ENCODE measurements at regions not wholly inside any gene's neighbourhood (a gene's known extent, or its start where the extent isn't known, plus 50 kb on each side); places are given as distances from the start of the nearest gene placed in this dataset.
"Not testable (repeated sequence)": the region's sequence is repeated elsewhere in the genome, so short reads cannot be mapped to it uniquely, and the experiment has no call there.

DNA sequence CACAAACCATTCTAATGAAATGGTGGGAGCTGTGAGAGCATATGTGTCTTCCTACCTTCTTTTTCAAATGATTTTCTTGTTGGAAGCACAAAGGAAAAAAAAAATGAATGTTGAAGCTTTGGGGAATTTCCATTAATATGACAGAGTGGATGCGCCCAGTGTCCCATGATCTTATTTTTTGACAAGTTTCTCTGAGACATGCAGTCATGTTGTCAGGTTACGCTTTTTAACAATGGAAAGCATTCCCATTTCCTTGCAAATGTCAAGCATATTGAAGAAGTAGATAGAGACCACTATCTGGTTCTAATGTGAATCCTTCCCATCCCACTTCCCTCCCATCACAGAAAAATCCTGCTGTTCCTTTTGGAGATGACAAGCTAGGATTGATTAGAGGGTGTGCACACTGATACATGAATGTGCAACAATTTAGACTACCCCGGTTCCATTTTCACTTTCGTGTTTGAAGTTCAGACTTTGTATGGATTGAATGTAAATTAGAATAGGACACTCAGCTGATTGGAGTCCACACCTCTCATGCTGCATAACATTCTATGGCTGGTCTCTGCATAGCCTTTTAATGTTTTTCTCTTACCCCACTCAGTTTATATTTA is 919.4 kb downstream of the TLE4 start:
- TF ChIP-seq, protein P1, sequence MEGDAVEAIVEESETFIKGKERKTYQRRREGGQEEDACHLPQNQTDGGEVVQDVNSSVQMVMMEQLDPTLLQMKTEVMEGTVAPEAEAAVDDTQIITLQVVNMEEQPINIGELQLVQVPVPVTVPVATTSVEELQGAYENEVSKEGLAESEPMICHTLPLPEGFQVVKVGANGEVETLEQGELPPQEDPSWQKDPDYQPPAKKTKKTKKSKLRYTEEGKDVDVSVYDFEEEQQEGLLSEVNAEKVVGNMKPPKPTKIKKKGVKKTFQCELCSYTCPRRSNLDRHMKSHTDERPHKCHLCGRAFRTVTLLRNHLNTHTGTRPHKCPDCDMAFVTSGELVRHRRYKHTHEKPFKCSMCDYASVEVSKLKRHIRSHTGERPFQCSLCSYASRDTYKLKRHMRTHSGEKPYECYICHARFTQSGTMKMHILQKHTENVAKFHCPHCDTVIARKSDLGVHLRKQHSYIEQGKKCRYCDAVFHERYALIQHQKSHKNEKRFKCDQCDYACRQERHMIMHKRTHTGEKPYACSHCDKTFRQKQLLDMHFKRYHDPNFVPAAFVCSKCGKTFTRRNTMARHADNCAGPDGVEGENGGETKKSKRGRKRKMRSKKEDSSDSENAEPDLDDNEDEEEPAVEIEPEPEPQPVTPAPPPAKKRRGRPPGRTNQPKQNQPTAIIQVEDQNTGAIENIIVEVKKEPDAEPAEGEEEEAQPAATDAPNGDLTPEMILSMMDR (IDR thresholded peaks at IDR 0.05) = no peak
- TF ChIP-seq POLR2A (IDR thresholded peaks at IDR 0.05) (no peak), EP300 (IDR thresholded peaks at IDR 0.05) (no peak)
- Histone ChIP-seq H3K27me3 (no peaks in the 10 kb centered on the region), H3K9me3 (no peaks in the 10 kb centered on the region), H3K27ac (no peak overlapping the region), H3K4me1 (ENCODE audit: insufficient read depth) (no peaks in the 10 kb centered on the region), H3K36me3 (no peaks in the 10 kb centered on the region), H3K4me3 (no peak overlapping the region)
- no peak for DNase-seq
- 89 to 93% (median 93%) methylated on average over 4 of the region's 4 CpGs for WGBS, 3 donors
- intact Hi-C loops (cut with DNase I) = no loop called here

DNA sequence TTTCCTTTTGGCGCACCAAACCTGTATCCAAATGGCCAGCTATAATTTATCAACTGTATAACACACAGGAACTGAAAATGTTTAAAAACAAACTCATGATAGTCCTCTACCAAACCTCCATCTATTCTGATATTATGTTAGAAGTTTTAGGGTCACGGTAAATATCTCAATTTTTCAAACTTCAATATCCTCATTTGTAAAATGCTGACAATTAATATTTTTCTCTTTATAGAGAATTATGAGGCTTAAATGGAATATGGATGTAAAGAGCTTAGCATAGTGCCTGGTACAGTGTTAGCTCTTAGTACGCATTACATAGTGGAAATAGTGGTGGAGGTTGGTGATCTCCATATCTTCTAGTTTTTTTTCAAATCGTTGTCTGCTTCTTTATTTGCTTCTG is 917.6 kb downstream of the TLE4 start:
- Histone ChIP-seq H3K4me3 (no peak overlapping the region), H3K36me3 (no peaks in the 10 kb centered on the region), H3K4me1 (ENCODE audit: insufficient read depth) (no peaks in the 10 kb centered on the region), H3K27ac (no peak overlapping the region), H3K27me3 (no peaks in the 10 kb centered on the region), H3K9me3 (no peaks in the 10 kb centered on the region)
- intact Hi-C loops (cut with DNase I) = no loop called here
- TF ChIP-seq EP300 (IDR thresholded peaks at IDR 0.05) = no peak
- TF ChIP-seq, protein P1 (IDR thresholded peaks at IDR 0.05) = no peak
- 95 to 96% (median 96%) methylated on average over 4 of the region's 4 CpGs for WGBS, 3 donors
- DNase-seq = no peak

DNA sequence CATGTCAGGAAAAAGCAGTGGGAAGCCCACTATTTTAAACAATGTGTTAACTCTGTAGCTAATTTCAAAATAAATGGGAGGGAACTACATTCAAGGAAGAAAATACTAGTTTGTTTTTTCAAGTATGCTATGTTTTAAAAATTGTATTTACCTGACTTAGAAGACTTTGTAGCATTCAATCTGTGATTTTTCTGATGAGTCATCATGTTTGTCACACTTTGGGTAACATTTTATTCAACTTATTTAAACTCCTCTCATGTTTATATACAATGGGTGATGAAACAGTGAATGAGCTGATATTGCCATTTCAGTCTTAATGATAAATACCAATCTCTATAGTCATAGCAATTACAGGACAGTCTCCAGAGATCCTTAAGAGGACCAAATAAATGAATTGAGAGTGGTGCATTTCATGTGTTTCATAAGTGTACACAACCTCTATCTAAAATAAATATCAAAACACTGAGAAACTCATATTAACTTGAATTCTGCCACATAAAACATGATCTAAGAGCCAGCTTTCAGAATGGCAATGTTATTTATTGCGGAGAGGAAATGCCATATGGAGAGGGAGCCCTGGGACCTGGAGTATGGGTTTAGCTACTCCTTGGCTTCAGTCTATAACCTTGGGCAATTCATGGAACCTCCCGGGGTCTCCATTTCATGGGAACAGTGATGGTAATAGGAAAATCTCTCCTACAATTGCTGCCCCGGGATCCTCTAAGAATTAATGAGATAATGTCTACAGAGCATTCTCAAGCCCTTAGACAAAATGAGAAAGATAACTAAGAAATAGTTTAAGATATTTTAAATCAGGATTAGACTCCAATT is 913.9 kb downstream of the TLE4 start:
- intact Hi-C loops (cut with DNase I) = no loop called here
- Histone ChIP-seq H3K27me3 (no peaks in the 10 kb centered on the region), H3K36me3 (no peaks in the 10 kb centered on the region), H3K9me3 (no peaks in the 10 kb centered on the region), H3K27ac (no peak overlapping the region), H3K4me1 (ENCODE audit: insufficient read depth) (no peaks in the 10 kb centered on the region), H3K4me3 (no peak overlapping the region)
- no peak for DNase-seq
- 87 to 93% (median 92%) methylated on average over 3 of the region's 3 CpGs for WGBS, 3 donors
- TF ChIP-seq, protein P1 (IDR thresholded peaks at IDR 0.05) = no peak

DNA sequence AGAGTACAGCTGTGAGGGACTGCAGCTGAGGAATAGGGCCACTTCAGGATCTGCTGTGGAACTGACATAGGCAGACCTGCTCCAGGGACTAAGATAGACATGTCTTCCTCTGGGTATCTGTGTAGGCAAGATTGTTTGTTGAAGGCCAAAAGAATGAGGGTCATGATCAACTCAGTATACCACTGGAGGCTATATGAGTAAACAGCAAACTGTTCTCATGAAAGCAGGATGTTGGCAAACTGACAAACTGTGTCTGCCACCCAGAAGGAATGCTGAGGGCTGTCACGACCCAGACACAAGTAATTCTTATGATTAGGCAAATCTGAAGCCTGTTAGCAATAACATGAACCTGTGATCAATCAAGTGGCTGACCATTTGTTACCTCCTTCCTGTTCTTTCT is 910.5 kb downstream of the TLE4 start:
- DNase-seq; H3K36me3 ChIP-seq; H3K27me3 ChIP-seq; H3K4me1 ChIP-seq (ENCODE audit: insufficient read depth); H3K9me3 ChIP-seq; intact Hi-C loops (cut with DNase I); H3K4me3 ChIP-seq; H3K27ac ChIP-seq: not testable (repeated sequence)
- WGBS, 3 donors = 39 to 55% (median 44%) methylated on average over 1 of the region's 1 CpG

DNA sequence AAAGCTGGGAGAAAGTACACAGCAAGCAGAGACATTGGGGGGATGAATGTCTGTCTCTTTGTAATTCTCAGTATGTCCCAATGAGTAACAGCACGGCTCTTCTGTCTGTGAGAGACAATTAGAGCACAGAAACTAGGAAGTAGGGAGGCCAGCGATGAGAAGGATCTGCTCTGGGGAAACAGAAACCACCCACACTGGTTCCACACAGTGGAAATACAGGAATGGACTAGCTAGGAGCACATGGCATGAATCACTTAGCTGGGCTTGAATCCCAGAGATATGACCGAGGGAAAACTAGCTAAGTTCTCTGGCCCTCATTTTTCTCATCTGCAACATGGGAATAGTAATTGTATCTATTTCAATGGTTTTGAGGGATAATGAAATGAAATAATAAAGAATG is 895.9 kb downstream of the TLE4 start:
- Histone ChIP-seq H3K27ac (no peak overlapping the region), H3K4me3 (no peak overlapping the region), H3K9me3 (no peaks in the 10 kb centered on the region), H3K36me3 (no peaks in the 10 kb centered on the region), H3K27me3 (no peaks in the 10 kb centered on the region), H3K4me1 (ENCODE audit: insufficient read depth) (no peaks in the 10 kb centered on the region)
- TF ChIP-seq, protein P1 (IDR thresholded peaks at IDR 0.05) = no peak
- TF ChIP-seq POLR2A (IDR thresholded peaks at IDR 0.05) (no peak), EP300 (IDR thresholded peaks at IDR 0.05) (no peak)
- intact Hi-C loops (cut with DNase I) = no loop called here
- DNase-seq = no peak
- WGBS, 3 donors = 43 to 59% (median 51%) methylated on average over 3 of the region's 3 CpGs
